CD4-positive, CD25-positive, alpha-beta regulatory T cell (primary cell): ENCODE measurements at regions not wholly inside any gene's neighbourhood (a gene's known extent, or its start where the extent isn't known, plus 50 kb on each side); places are given as distances from the start of the nearest gene placed in this dataset.

Experiments
- ATAC-seq, 2 donors: fragments of 150-1000 bp; cut with Tn5 transposase; one replicate each; pipeline ENCODE4 v1.10.0; 2021; ENCODE audit warnings: low read depth in 2 of 2, moderate number of reproducible peaks in 2 of 2, moderate library complexity in 1 of 2
- DNase-seq, 3 donors: peaks; one replicate each; pipeline versions ENCODE4 v3.0.0 to v3.0.0-alpha.2; 2012 to 2022; ENCODE audit warnings: mixed read lengths in 1 of 3
- H3K27ac ChIP-seq: one replicate; pipeline ENCODE4 v1.7.0; 2013; ENCODE audit warnings: mild to moderate bottlenecking, low read length; ENCODE audit not compliant: insufficient read depth, poor library complexity, severe bottlenecking
- H3K27me3 ChIP-seq: one replicate; pipeline ENCODE4 v1.7.0; 2013; ENCODE audit warnings: low read length; ENCODE audit not compliant: control insufficient read depth, insufficient read depth
- H3K36me3 ChIP-seq: one replicate; pipeline ENCODE4 v1.7.0; 2013; ENCODE audit warnings: mild to moderate bottlenecking, low read length, moderate library complexity; ENCODE audit not compliant: control insufficient read depth, insufficient read depth
- H3K4me1 ChIP-seq: 2 replicates; pipeline ENCODE4 v1.7.0; 2013; ENCODE audit warnings: mild to moderate bottlenecking, low read length; ENCODE audit not compliant: insufficient read depth, control insufficient read depth, poor library complexity, severe bottlenecking
- H3K4me3 ChIP-seq: one replicate; pipeline ENCODE4 v1.7.0; 2013; ENCODE audit warnings: low read depth, mild to moderate bottlenecking, low read length, moderate library complexity
- H3K9me3 ChIP-seq, 2 experiments: 1 replicate in 1 of 2; 2 replicates in 1 of 2; pipeline ENCODE4 v1.7.0; 2013; ENCODE audit warnings: low read length in 2 of 2, mild to moderate bottlenecking in 1 of 2, moderate library complexity in 1 of 2; ENCODE audit not compliant: control insufficient read depth in 2 of 2
- H3K27ac Mint-ChIP-seq, 3 donors: one replicate each; pipeline ENCODE4 v1.8.0; 2020 to 2022; ENCODE audit warnings: mild to moderate bottlenecking in 3 of 3, mixed read lengths in 3 of 3, moderate library complexity in 2 of 3
- H3K27me3 Mint-ChIP-seq: one replicate; pipeline ENCODE4 v1.8.0; 2022; ENCODE audit warnings: mild to moderate bottlenecking, mixed read lengths
- H3K36me3 Mint-ChIP-seq: one replicate; pipeline ENCODE4 v1.8.0; 2020; ENCODE audit warnings: mixed read lengths
- H3K4me1 Mint-ChIP-seq, 4 donors: one replicate each; pipeline ENCODE4 v1.8.0; 2020 to 2022; ENCODE audit warnings: mixed read lengths in 4 of 4, mild to moderate bottlenecking in 1 of 4
- H3K4me3 Mint-ChIP-seq, 4 donors: one replicate each; pipeline ENCODE4 v1.8.0; 2020 to 2022; ENCODE audit warnings: mild to moderate bottlenecking in 4 of 4, mixed read lengths in 4 of 4, moderate library complexity in 3 of 4
- H3K9me3 Mint-ChIP-seq, 7 donors: one replicate each; pipeline ENCODE4 v1.8.0; 2020 to 2022; ENCODE audit warnings: mixed read lengths in 7 of 7, mild to moderate bottlenecking in 3 of 7, moderate library complexity in 2 of 7

DNA sequence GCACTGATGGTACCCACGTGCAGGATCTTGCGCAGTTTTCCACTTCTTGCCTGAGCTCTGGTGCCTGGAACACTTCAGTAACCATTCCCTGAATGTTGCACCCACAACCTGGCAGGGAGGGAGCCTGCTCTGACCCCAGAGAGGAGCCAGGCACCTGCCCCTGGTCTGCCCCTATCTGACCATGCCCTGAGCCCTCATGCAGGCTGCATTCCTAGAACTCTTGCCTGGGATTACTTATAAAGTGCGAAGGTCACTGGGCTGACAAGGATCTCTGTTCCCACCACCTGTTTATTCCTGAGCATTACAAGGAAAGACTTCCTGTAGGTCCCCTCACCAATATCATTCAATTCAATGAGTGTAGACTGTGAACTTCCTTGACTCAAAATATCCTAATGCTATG is 191.9 kb upstream of the FMN2 start:
- H3K27ac ChIP-seq: no peak overlapping the region
- H3K27me3 Mint-ChIP-seq: peaks cover 9% of the 10 kb centered on the region
- H3K36me3 Mint-ChIP-seq: no peaks in the 10 kb centered on the region
- no peak overlapping the region for H3K4me3 Mint-ChIP-seq
- no peaks in the 10 kb centered on the region for H3K27me3 ChIP-seq
- H3K36me3 ChIP-seq: no peaks in the 10 kb centered on the region
- H3K4me1 Mint-ChIP-seq: peaks cover 0 to 4% (median 0%) of the 10 kb centered on the region in 4 donors
- no peak overlapping the region for H3K4me3 ChIP-seq
- no peak for ATAC-seq
- no peak overlapping the region for H3K27ac Mint-ChIP-seq
- H3K9me3 Mint-ChIP-seq: no peaks in the 10 kb centered on the region
- peaks cover 4% of the 10 kb centered on the region for H3K4me1 ChIP-seq
- no peaks in the 10 kb centered on the region for H3K9me3 ChIP-seq
- no peak for DNase-seq

GRCh38 chr1:239906394-239906793 is 185.3 kb upstream of the FMN2 start:
- Mint-ChIP-seq H3K4me1 (no peaks in the 10 kb centered on the region), H3K9me3 (no peaks in the 10 kb centered on the region), H3K4me3 (no peak overlapping the region), H3K36me3 (no peaks in the 10 kb centered on the region), H3K27me3 (peaks cover 6% of the 10 kb centered on the region), H3K27ac (no peak overlapping the region)
- no peaks in the 10 kb centered on the region for H3K9me3 ChIP-seq
- H3K36me3 ChIP-seq: no peaks in the 10 kb centered on the region
- no peak overlapping the region for H3K27ac ChIP-seq
- no peak overlapping the region for H3K4me3 ChIP-seq
- DNase-seq: no peak
- H3K27me3 ChIP-seq: no peaks in the 10 kb centered on the region
- no peak for ATAC-seq
- H3K4me1 ChIP-seq: no peaks in the 10 kb centered on the region

GRCh38 chr1:239909898-239910297 is 181.8 kb upstream of the FMN2 start:
- H3K4me3 Mint-ChIP-seq: no peak overlapping the region
- H3K4me1 ChIP-seq: no peaks in the 10 kb centered on the region
- no peaks in the 10 kb centered on the region for H3K4me1 Mint-ChIP-seq
- no peak overlapping the region for H3K4me3 ChIP-seq
- H3K27me3 Mint-ChIP-seq: peaks cover 4% of the 10 kb centered on the region
- no peaks in the 10 kb centered on the region for H3K36me3 ChIP-seq
- no peaks in the 10 kb centered on the region for H3K36me3 Mint-ChIP-seq
- no peak overlapping the region for H3K27ac Mint-ChIP-seq
- no peaks in the 10 kb centered on the region for H3K27me3 ChIP-seq
- no peak for ATAC-seq
- H3K27ac ChIP-seq: no peak overlapping the region
- H3K9me3 ChIP-seq: no peaks in the 10 kb centered on the region
- H3K9me3 Mint-ChIP-seq: no peaks in the 10 kb centered on the region
- DNase-seq: no peak

GRCh38 chr1:239912471-239912870 is 179.2 kb upstream of the FMN2 start:
- H3K9me3 ChIP-seq: no peaks in the 10 kb centered on the region
- ATAC-seq: no peak

DNA sequence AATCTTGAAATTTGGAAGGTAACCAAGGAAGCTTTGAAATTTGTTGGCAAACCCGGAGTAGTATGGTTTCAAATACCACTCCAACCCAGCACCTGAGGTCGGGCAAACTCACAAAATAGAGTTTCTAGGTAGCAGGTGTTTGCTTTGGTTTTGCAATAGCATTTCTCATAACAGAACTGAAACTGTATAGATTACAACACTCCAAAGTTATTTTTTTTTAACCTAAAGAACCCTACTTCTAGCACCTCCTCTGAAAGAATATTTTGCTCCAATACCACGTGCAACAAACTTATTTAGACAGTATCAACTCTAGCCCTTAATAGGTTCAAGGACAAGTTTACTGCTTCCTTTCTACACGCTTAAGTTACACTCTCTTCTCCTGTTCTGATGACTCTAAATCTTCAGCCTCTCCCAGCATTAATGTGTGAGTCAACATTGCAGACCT is 178.5 kb upstream of the FMN2 start:
- Histone ChIP-seq H3K4me3 (no peak overlapping the region), H3K4me1 (no peaks in the 10 kb centered on the region), H3K27me3 (no peaks in the 10 kb centered on the region), H3K27ac (no peak overlapping the region), H3K9me3 (no peaks in the 10 kb centered on the region), H3K36me3 (no peaks in the 10 kb centered on the region)
- Mint-ChIP-seq H3K4me1 (no peaks in the 10 kb centered on the region), H3K27me3 (peaks cover 4% of the 10 kb centered on the region), H3K4me3 (no peak overlapping the region), H3K9me3 (no peaks in the 10 kb centered on the region), H3K27ac (no peak overlapping the region), H3K36me3 (no peaks in the 10 kb centered on the region)
- no peak for DNase-seq
- ATAC-seq: no peak

More at GRCh38 chr1:239912471-239912870, 179.2 kb upstream of the FMN2 start:
- Histone ChIP-seq H3K4me3 (no peak overlapping the region), H3K4me1 (no peaks in the 10 kb centered on the region), H3K36me3 (no peaks in the 10 kb centered on the region), H3K27me3 (no peaks in the 10 kb centered on the region), H3K27ac (no peak overlapping the region)
- H3K27me3 Mint-ChIP-seq: peaks cover 4% of the 10 kb centered on the region
- no peaks in the 10 kb centered on the region for H3K36me3 Mint-ChIP-seq
- no peaks in the 10 kb centered on the region for H3K9me3 Mint-ChIP-seq
- no peak overlapping the region for H3K27ac Mint-ChIP-seq
- no peak overlapping the region for H3K4me3 Mint-ChIP-seq
- no peak for DNase-seq
- no peaks in the 10 kb centered on the region for H3K4me1 Mint-ChIP-seq

GRCh38 chr1:239914751-239915231 is 176.9 kb upstream of the FMN2 start:
- no peaks in the 10 kb centered on the region for H3K4me1 ChIP-seq
- Mint-ChIP-seq H3K4me1 (no peaks in the 10 kb centered on the region), H3K9me3 (no peaks in the 10 kb centered on the region), H3K36me3 (no peaks in the 10 kb centered on the region), H3K27ac (no peak overlapping the region), H3K4me3 (no peak overlapping the region), H3K27me3 (peaks cover 4% of the 10 kb centered on the region)
- ATAC-seq: no peak
- no peak overlapping the region for H3K4me3 ChIP-seq
- H3K27ac ChIP-seq: no peak overlapping the region
- no peaks in the 10 kb centered on the region for H3K36me3 ChIP-seq
- no peaks in the 10 kb centered on the region for H3K27me3 ChIP-seq
- DNase-seq: no peak
- H3K9me3 ChIP-seq: no peaks in the 10 kb centered on the region

- no peaks in the 10 kb centered on the region for H3K9me3 ChIP-seq
- Mint-ChIP-seq H3K27ac (peak overlapping the region in 1 of 3 donors; percentile 67), H3K27me3 (peaks cover 4% of the 10 kb centered on the region), H3K4me1 (no peaks in the 10 kb centered on the region), H3K9me3 (no peaks in the 10 kb centered on the region), H3K4me3 (no peak overlapping the region), H3K36me3 (no peaks in the 10 kb centered on the region)
- no peak overlapping the region for H3K4me3 ChIP-seq
- no peaks in the 10 kb centered on the region for H3K36me3 ChIP-seq
- H3K27ac ChIP-seq: no peak overlapping the region
- no peak for DNase-seq
- ATAC-seq: no peak
- H3K4me1 ChIP-seq: no peaks in the 10 kb centered on the region
- no peaks in the 10 kb centered on the region for H3K27me3 ChIP-seq
Measured at GRCh38 chr1:239918634-239919033, 173.0 kb upstream of the FMN2 start.

GRCh38 chr1:239920214-239920613 is 171.5 kb upstream of the FMN2 start:
- peaks cover 4% of the 10 kb centered on the region for H3K27me3 Mint-ChIP-seq
- H3K9me3 ChIP-seq: no peaks in the 10 kb centered on the region
- no peaks in the 10 kb centered on the region for H3K36me3 Mint-ChIP-seq
- H3K27ac Mint-ChIP-seq: no peak overlapping the region
- H3K4me1 ChIP-seq: no peaks in the 10 kb centered on the region
- no peak overlapping the region for H3K27ac ChIP-seq
- H3K36me3 ChIP-seq: no peaks in the 10 kb centered on the region
- no peak overlapping the region for H3K4me3 ChIP-seq
- H3K4me1 Mint-ChIP-seq: no peaks in the 10 kb centered on the region
- DNase-seq (no peak), ATAC-seq (no peak)
- H3K4me3 Mint-ChIP-seq: no peak overlapping the region
- no peaks in the 10 kb centered on the region for H3K27me3 ChIP-seq
- H3K9me3 Mint-ChIP-seq: no peaks in the 10 kb centered on the region
